GM12878 (cell line): ENCODE measurements at regions not wholly inside any gene's neighbourhood (a gene's known extent, or its start where the extent isn't known, plus 50 kb on each side); places are given as distances from the start of the nearest gene placed in this dataset.

Experiments
- ATAC-seq: fragments of 200-7000 bp; cut with Tn5 transposase; 3 replicates; pipeline ENCODE4 v1.9.1; 2020; ENCODE audit warnings: mild to moderate bottlenecking, moderate library complexity
- BruUV-seq: library from RNA; stranded (reverse); fragments of 400-500 nt; replicated peaks from 2 replicates; lab custom pipeline; 2021; lab: Mats Ljungman, UMichigan
- CTCF ChIA-PET: fragments of 300-600 bp; sonication (Branson Sonifier 250); formaldehyde crosslinking; extraction: SDS; loops from one replicate; lab custom pipeline; 2021; ENCODE audit warnings: inconsistent platforms; lab: Yijun Ruan, JAX
- POLR2A ChIA-PET: fragments of 350-600 bp; formaldehyde crosslinking; extraction: SDS; loops from one replicate; lab custom pipeline; 2021; ENCODE audit warnings: inconsistent platforms; lab: Charles Lee
- RAD21 ChIA-PET: fragments of 300-600 bp; sonication (Branson Sonifier 250); formaldehyde crosslinking; loops from one replicate; lab custom pipeline; 2023; ENCODE audit warnings: antibody characterized with exemption; ENCODE audit not compliant: unreplicated experiment; lab: Charles Lee
- SMC1A ChIA-PET: fragments of 300-600 bp; sonication (Branson Sonifier 250); formaldehyde crosslinking; loops from one replicate; lab custom pipeline; 2023; ENCODE audit not compliant: unreplicated experiment, uncharacterized antibody; lab: Charles Lee
- DNase-seq: peaks from one replicate; pipeline ENCODE4 v3.0.0-alpha.2; 2011; ENCODE audit warnings: low read depth, low spot score
- FAIRE-seq: peaks from 3 replicates; lab custom pipeline; 2011; peaks lifted over from hg19 to GRCh38; lab: Jason Lieb, UNC
- H2AFZ ChIP-seq: 2 replicates; pipeline ENCODE4 v1.6.0; 2011; ENCODE audit warnings: low read depth, low read length, control low read depth; ENCODE audit not compliant: control insufficient read depth
- H3K27ac ChIP-seq: 2 replicates; pipeline ENCODE4 v1.5.1; 2011; ENCODE audit warnings: control low read depth; ENCODE audit not compliant: control insufficient read depth, insufficient read depth
- H3K27me3 ChIP-seq, 2 experiments: replicated peaks in 1 of 2; 2 replicates each; pipeline versions ENCODE4 v1.6.0 to v1.6.1; 2011; ENCODE audit warnings: low read length in 1 of 2; ENCODE audit not compliant: control insufficient read depth in 2 of 2, insufficient read depth in 2 of 2
- H3K36me3 ChIP-seq, 2 experiments: 2 replicates each; pipeline ENCODE4 v1.5.1; 2011; ENCODE audit warnings: low read length in 1 of 2; ENCODE audit not compliant: control insufficient read depth in 2 of 2, insufficient read depth in 2 of 2
- H3K4me1 ChIP-seq: 2 replicates; pipeline ENCODE4 v1.6.1; 2011; ENCODE audit warnings: mild to moderate bottlenecking, low read length, moderate library complexity, mixed read lengths; ENCODE audit not compliant: control insufficient read depth, insufficient read depth
- H3K4me2 ChIP-seq: 2 replicates; pipeline ENCODE4 v1.6.0; 2011; ENCODE audit warnings: control low read depth; ENCODE audit not compliant: control insufficient read depth, insufficient read depth
- H3K4me3 ChIP-seq: fragments of 200-600 bp; sonication (generic); 2 replicates; pipeline ENCODE4 v1.5.1; 2016
- H3K79me2 ChIP-seq: 2 replicates; pipeline ENCODE4 v1.6.0; 2011; ENCODE audit warnings: low read length; ENCODE audit not compliant: control insufficient read depth, insufficient read depth
- H3K9ac ChIP-seq: 2 replicates; pipeline ENCODE4 v1.8.0; 2011; ENCODE audit warnings: low read length, control low read depth, mixed read lengths; ENCODE audit not compliant: control insufficient read depth, insufficient read depth
- H3K9me3 ChIP-seq: replicated peaks from 3 replicates; pipeline ENCODE4 v1.5.1; 2011; ENCODE audit warnings: mild to moderate bottlenecking, low read length; ENCODE audit not compliant: control insufficient read depth, insufficient read depth
- H4K20me1 ChIP-seq: 2 replicates; pipeline ENCODE4 v1.6.0; 2011; ENCODE audit not compliant: control insufficient read depth, insufficient read depth
- BCLAF1 ChIP-seq: fragments of 450-650 bp; IDR thresholded peaks from 2 replicates; pipeline ENCODE4 v1.6.1; 2017; ENCODE audit warnings: antibody characterized with exemption, mild to moderate bottlenecking, moderate library complexity
- E2F8 ChIP-seq: fragments of 450-650 bp; IDR thresholded peaks from 2 replicates; pipeline ENCODE4 v1.6.1; 2018; ENCODE audit warnings: mild to moderate bottlenecking, low read depth, moderate library complexity; ENCODE audit not compliant: partially characterized antibody
- EZH2 ChIP-seq: IDR thresholded peaks from 2 replicates; pipeline ENCODE4 v1.6.1; 2012; ENCODE audit warnings: low read depth, mild to moderate bottlenecking, control low read depth, inconsistent platforms, low read length, borderline replicate concordance; ENCODE audit not compliant: control insufficient read depth
- MLLT1 ChIP-seq: fragments of 450-650 bp; IDR thresholded peaks from 2 replicates; pipeline ENCODE4 v1.6.1; 2016; ENCODE audit warnings: mild to moderate bottlenecking
- NKRF ChIP-seq: fragments of 450-650 bp; conservative IDR thresholded peaks from 2 replicates; pipeline ENCODE4 v1.6.1; 2017; ENCODE audit warnings: mild to moderate bottlenecking, moderate library complexity
- PAX8 ChIP-seq: fragments of 450-650 bp; IDR thresholded peaks from 2 replicates; pipeline ENCODE4 v1.6.1; 2017; ENCODE audit warnings: mild to moderate bottlenecking, moderate library complexity
- SKIL ChIP-seq: fragments of 450-650 bp; IDR thresholded peaks from 2 replicates; pipeline ENCODE4 v1.6.1; 2017; ENCODE audit warnings: mild to moderate bottlenecking, low read depth, inconsistent platforms; ENCODE audit not compliant: poor library complexity, severe bottlenecking
- SUPT20H ChIP-seq: IDR thresholded peaks from 2 replicates; pipeline ENCODE4 v1.6.1; 2011; ENCODE audit warnings: low read depth, mild to moderate bottlenecking, low read length, moderate library complexity, borderline replicate concordance; ENCODE audit not compliant: control insufficient read depth
- SUZ12 ChIP-seq: fragments of 200-600 bp; sonication (generic); IDR thresholded peaks from one replicate; pipeline ENCODE4 v1.6.1; 2018; ENCODE audit warnings: antibody characterized with exemption, mild to moderate bottlenecking; ENCODE audit not compliant: unreplicated experiment
- USF1 ChIP-seq: IDR thresholded peaks from 2 replicates; pipeline ENCODE4 v1.6.1; 2011; ENCODE audit warnings: borderline replicate concordance, low read depth, mild to moderate bottlenecking, moderate library complexity, mixed read lengths, low read length; ENCODE audit not compliant: insufficient read depth; ENCODE audit errors: extremely low read length
- ZNF274 ChIP-seq: IDR thresholded peaks from one replicate; pipeline ENCODE4 v1.8.0; 2011; ENCODE audit not compliant: insufficient read length, insufficient read depth
- in situ Hi-C: fragments of 300-500 bp; cut with MboI; formaldehyde crosslinking; loops from 9 replicates; pipeline ENCODE4 v1.14.3; 2018; ENCODE audit warnings: mixed read lengths
- intact Hi-C: fragments of 100-400 bp; cut with micrococcal nuclease; formaldehyde crosslinking; loops from one replicate; pipeline ENCODE4 v1.14.2; 2022; ENCODE audit not compliant: unreplicated experiment

GRCh38 chr10:4670737-4671136, 155.3 kb upstream of the AKR1E2 start:
- in situ Hi-C loops, result no loop called here
- H3K36me3 ChIP-seq, result no peaks in the 10 kb centered on the region
- no peaks in the 10 kb centered on the region for H3K27me3 ChIP-seq
- no peak overlapping the region for H3K4me3 ChIP-seq
- no peak overlapping the region for H3K27ac ChIP-seq
- ChIA-PET CTCF (interaction anchor here (1.8 kb wide), 1 partner anchor 13 kb away, joined by 10 read pairs; no protein-coding TSS in a partner anchor), SMC1A (interaction anchor here (1.3 kb wide), 1 partner anchor 11 kb away, joined by 4 read pairs; no protein-coding TSS in a partner anchor), POLR2A (no interaction called here), RAD21 (no interaction called here)
- FAIRE-seq (no peak), ATAC-seq (no peak), DNase-seq (no peak)
- no peaks in the 10 kb centered on the region for H4K20me1 ChIP-seq
- no peaks in the 10 kb centered on the region for H3K4me1 ChIP-seq
- H3K9me3 ChIP-seq, result no peaks in the 10 kb centered on the region
- BruUV-seq, result no TSS peak
- no peak overlapping the region for H2AFZ ChIP-seq
- H3K9ac ChIP-seq, result no peak overlapping the region
- H3K79me2 ChIP-seq, result no peaks in the 10 kb centered on the region
- no peak overlapping the region for H3K4me2 ChIP-seq
- intact Hi-C loops, result no loop called here
- TF ChIP-seq BCLAF1, result no peak
- no peak for TF ChIP-seq E2F8
- no peak for TF ChIP-seq ZNF274
- TF ChIP-seq EZH2, result no peak
- TF ChIP-seq MLLT1, result no peak
- no peak for TF ChIP-seq PAX8
- no peak for TF ChIP-seq SUPT20H
- TF ChIP-seq SKIL, result no peak
- no peak for TF ChIP-seq USF1
- TF ChIP-seq NKRF, result no peak
- no peak for TF ChIP-seq SUZ12
